Jurkat, Clone E6-1 (cell line): ENCODE measurements at regions not wholly inside any gene's neighbourhood (a gene's known extent, or its start where the extent isn't known, plus 50 kb on each side); places are given as distances from the start of the nearest gene placed in this dataset.

Source experiments
- DNase-seq: peaks from one replicate; pipeline ENCODE4 v3.0.0-alpha.2; 2011; ENCODE audit warnings: low read depth, low spot score
- H3K4me3 ChIP-seq: 2 replicates; pipeline ENCODE4 v1.5.1; 2011; ENCODE audit warnings: mild to moderate bottlenecking, low read length, control low read depth, moderate library complexity

DNA sequence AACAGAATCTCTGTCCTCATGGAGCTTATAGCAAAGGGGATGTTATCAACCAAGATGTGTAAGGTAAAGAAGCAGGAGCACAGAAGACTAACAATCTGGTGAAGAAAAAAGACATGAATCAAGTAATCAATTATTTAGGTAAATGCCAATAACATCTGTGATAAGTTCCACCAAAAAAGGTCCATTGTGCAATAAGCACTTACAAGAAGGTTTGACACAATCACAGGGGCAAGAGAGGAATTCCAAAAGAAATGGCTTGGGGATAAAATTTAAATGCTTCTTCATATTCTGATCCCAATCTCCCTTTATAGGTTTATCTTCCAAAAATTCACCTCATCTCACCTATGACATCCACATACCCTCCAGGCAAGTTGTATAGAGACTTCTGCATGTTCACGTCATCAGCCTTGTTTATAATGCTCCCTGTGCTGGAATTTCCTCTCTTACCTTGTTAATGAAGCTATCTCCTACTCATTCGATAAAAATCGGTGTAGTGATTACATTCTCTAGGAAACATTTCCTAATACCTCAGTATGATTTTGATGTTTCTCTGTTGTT, 53.6 kb upstream of the DPT start:
- H3K4me3 ChIP-seq = no peak overlapping the region
- DNase-seq = no peak

DNA sequence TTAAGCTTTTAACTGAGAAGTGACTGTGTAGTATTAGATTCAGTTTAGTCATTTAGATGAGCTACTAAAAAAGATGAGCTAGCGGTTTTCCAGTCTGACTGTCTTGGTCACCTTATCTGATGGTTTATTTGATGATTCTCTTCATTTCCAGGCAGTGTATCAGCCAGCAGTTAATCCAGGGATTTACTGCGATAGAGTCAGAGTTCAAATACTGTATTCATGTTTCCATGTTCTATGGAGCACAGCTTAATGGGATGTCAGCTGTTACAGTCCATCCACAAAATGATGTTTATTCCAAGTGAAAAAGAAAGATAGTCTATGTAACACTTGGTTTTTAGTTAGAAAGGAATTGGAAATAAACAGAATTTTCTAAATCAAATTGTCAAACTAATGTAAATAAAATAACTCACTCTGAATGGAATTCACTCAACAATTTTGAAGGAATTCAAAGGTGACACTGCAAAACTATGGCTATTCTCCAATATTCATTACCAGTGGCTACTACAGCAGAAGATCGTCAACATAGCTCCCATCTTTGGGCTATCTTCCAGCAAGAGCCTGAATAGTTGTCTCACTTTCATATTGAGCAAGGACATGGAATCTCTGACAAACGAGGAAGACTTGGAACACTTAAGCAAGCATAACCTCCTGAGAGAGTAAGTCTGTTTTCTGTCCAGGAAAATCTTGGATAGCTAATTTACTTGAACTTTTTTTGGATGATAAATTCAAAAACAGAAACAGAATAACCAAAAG, 54.6 kb upstream of the DPT start:
- no peak overlapping the region for H3K4me3 ChIP-seq
- DNase-seq = no peak

DNA sequence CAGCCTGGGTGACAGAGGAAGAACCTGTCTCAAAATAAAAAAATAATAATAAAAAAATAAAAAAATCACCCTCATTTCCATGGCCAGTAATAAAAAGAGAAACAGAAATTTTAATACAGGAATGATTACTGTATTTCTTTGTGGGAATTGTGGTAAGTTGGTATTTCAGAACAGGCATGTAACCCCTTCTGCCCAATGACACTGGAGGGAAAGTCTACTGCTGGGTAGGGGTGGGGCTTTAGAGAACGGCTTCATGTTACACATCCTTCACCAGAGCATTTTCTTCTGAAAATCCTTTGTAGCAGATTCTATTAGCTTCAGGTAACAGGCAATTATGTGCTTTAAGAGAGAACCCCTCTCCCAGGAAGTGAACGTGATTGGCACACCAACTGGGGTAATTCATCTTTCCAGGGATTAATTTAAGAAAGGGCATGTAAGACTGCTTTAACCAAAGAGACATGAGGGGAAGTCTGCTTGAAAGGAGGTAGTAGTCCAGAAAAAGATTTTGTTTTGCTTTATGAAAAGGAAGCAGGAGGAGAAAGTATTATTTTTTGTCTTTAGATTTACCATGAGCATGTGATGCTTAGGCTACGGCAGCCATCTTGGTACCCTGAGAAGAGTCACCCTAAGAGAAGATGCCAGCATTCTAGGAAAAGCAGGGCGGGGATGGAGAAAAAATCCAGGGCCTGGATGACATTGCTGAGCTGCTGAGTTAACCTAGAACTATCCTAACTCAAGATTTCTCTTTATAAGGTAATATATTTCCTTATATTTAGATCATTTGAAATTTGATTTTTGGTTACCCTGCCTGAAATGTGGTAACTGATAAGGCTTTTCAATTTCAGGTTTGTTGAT, 57.7 kb upstream of the DPT start:
- H3K4me3 ChIP-seq = no peak overlapping the region
- DNase-seq = no peak

DNA sequence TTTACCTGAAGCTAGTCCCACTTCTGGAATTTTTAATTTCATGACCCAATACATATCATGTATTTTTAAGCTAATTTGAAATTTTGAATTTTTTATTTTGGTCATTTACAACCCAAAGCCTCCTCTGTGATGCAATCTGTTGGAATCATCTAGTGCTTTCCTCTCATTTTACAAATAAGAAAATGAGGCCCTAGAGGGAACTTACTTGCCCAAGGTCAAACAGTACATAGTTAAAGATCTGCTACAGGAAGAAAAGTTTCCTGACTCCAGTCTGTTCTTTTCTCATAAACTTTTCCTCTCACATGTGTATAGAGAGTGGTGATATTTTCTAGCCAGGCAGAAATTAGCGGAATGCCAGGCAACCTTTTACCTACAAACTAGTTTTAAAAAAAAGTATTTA, 59.3 kb upstream of the DPT start:
- no peak overlapping the region for H3K4me3 ChIP-seq
- DNase-seq = no peak

DNA sequence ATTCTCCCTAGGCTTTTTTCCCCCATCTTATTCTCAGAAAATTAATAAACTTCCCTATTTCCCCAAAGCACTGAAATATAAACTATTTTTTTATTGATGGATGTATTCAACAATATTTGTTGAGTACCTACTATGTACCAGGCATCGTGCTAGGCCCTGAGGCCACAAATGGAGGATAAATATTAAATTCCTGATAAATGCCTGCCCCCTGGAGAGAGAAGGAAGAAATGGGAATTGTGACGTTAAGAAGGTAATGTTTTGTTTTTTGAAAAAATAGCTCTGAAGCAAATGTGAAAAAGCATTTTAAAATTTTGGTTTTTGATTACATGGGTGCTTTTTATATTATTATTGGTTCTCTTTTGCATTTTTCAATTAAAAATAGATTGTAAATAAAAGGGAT, 60.5 kb upstream of the DPT start:
- no peak for DNase-seq

DNA sequence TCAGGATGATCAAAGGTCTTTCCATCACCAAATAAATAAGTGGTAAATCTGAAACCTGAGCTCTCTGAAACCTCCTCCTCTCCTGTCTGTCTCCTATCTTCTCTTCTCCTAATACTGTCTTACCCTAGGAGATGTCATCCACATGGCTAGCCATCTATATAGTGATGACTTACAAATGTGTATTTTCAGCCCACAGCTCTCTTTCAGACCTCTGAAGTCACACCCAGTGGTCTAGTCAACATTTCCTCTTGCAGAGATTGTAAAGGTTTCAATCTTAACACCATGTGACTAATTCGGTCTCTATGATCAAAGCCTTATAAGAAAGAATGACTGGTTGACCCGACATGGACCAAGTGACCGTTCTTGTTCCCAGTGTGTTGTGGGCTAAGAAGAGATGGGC, 63.1 kb upstream of the DPT start:
- no peak for DNase-seq
- no peak overlapping the region for H3K4me3 ChIP-seq

More for the DNA sequence above, 60.5 kb upstream of the DPT start:
- no peak overlapping the region for H3K4me3 ChIP-seq

DNA sequence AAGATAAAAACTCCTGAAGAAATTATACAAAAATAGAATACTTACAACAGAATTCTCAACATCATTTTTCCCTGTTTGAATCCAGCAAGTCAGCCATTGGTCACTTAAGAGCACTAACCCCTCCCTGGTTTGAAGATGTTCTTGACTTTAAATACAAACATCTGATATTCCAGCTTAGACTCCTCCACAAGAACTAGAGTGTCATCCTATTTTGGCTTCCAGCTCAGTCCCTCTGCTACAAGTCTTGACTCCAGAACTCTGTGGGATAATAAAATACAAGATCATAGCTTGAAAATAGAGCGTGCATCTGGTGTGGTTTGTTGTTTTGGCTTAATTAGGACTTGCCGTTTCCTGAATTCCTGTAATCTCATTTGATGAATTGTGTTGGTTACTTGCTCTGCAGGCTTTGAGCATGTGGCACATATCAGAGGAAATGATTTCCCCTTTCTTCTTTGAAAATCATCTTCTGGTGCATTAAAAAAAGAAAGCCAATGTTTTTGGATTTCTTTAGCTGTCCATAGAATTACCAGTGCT, 63.7 kb upstream of the DPT start:
- DNase-seq = no peak
- no peak overlapping the region for H3K4me3 ChIP-seq

DNA sequence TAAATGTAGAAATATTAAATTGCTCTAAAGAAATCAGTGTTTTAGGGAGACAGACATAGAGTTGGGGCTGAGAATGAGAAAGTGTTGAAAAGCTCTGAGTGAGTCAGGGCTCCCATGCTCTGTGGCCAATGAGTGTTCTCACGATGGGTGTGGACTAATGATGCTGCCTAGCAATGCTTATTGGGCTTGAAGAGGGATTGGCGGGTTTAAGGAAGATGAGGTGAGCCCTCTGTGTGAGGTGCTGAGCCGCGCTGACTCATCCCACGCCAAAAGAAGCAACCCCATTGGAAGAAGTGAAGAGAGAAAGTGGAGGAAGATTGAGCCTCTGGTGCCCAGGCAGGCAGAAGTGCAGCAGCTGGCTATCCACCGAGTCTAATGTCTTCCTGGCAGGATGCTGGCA, 65.1 kb upstream of the DPT start:
- H3K4me3 ChIP-seq = no peak overlapping the region
- no peak for DNase-seq

DNA sequence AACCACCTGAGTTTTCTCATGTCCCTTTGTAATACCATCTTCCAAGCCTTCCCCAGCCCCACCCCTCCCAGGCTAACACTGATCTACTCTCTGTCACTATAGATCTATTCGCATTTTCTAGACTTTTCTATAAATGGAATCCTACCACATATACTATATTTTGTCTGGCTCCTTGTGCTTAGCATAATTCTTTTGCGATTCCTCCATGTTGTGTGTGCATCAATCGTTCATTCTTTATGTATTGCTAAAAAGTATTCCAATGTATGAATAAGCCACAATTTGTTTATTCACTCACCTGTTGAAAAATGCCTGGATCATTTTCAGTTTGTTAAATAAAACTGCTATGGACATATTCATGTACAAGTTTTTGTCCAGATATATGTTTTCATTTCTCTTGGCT, 66.7 kb upstream of the DPT start:
- no peak for DNase-seq
- H3K4me3 ChIP-seq = no peak overlapping the region

DNA sequence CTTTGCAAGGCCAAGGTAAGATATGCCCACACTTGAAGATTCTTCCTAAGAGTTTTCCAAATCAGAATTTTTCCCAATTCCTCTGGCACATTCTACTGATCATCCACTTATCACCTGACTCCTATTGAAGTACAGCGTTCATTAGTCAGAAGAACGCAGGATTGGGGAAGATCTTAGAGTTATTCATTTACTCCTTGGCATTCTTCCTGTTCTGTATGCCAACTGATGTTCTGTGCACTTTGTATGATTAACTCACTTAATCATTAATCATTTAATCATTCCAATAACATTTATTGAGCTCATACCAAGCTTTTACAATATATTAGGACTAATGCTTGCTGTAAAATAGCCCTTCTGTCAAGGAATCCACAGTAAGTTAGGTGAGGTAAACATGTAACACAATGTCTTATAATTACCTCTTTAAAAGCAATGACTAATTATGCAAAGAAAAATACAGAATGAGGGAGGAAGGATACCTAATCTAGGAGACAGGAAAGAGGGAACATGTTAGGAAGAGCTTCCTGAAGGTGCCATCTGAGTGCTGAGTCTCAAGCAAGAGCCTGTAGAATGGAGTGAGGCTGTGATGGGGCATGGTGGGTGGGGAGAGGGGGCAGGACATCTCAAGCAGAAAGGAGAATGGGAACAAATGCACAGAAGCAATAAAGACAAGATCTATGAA, 71.1 kb upstream of the DPT start:
- no peak for DNase-seq

DNA sequence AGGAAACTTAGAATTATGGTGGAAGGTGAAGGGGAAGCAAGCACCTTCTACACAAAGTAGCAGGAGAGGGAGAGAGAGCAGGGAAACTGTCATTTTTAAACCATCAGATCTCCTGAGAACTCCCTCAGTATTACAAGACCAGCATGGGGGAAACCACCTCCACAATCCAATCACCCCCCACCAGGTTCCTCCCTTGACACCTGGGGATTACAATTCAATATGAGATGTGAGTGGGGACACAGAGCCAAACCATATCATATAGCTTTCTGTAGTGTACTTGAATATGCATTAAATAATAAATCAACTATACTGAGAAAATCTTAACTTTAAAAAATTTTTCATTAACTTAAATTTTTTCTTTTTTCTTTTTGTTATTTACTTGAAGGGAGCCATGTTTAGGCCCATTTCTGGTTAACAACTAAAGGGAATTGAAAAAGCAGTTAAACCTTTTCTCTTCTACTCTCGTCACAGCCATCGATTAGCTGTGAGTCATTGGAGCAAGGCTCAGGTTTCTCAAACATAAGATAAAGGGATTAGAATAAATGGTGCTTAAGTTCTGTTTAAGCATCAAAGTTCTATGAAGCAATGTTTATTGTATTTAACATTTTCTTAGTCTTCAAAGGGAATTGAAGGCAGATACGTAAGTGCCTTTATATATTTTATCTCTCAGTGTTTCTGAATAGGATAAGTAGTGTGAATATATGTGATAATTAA, 72.2 kb upstream of the DPT start:
- H3K4me3 ChIP-seq = no peak overlapping the region
- DNase-seq = no peak

More for the DNA sequence above, 71.1 kb upstream of the DPT start:
- H3K4me3 ChIP-seq = no peak overlapping the region

DNA sequence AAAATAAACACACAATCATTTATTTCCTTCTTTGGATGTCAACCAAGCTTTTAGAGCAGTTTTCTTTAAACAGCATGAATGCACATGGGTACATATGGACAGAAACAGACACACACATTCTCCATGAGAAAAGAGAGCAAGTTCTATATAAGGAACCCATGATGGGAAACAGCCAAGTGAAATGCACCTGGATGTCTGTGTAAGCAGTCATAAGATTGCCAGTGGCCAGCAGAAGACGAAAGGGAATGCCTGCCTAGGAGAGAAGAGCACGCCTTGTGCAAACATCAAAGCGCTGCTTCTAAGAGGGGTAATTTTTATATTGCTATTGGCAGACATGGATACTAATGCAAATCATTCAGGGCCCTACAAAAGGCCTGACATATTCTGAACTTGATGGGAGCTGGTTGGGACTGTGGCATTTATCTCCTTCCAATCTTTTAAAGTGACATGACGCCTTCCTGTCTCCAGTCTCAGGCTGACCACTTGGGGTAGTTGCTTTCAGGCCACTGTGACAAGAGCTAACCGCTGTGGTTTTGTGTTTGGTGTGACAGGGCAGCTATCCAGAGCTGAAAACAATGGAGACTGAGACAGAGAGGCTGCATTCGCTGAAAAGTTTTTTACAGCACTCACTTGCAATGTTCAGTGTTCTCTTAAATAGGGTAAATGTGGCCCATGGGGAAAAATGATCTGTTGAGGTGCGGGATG, 75.0 kb upstream of the DPT start:
- H3K4me3 ChIP-seq = no peak overlapping the region
- DNase-seq = no peak

DNA sequence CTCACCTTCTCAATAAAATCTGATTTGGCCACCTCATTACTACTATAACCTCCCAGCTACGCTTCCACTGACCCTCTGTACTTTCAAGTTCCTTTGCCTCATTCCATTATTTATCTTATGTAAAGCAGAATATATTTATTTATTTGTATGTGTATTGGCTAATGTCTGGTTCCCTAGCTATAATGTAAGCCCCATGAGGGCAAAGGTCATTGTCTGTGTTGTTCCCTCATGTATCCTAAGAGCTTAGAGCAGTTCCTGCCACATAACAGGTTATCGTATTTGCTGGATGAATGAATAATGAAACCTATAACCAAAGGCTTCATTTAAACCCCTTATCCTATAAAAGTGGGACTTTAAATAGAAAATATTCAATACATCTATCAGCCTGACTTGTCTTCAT, 77.9 kb upstream of the DPT start:
- H3K4me3 ChIP-seq = no peak overlapping the region
- DNase-seq = no peak

DNA sequence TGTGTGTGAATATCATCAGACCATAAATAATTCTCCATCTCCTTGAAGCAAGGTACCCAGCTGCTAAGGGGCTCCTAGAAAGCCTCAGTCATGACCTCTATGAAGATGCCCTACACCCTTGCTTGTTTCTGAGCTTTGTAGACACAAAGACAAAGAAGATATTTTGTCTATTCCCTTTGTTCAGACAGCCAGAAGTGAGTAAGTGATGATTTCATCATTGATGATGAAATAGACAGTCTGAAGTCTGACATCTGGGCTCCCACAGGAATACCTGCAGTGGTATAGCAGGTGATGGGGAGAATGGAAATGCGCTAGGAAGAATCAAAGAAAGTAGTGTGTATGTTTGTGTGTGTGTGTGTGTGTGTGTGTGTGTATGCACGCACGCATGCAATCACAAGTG, 82.2 kb upstream of the DPT start:
- no peak overlapping the region for H3K4me3 ChIP-seq
- no peak for DNase-seq

DNA sequence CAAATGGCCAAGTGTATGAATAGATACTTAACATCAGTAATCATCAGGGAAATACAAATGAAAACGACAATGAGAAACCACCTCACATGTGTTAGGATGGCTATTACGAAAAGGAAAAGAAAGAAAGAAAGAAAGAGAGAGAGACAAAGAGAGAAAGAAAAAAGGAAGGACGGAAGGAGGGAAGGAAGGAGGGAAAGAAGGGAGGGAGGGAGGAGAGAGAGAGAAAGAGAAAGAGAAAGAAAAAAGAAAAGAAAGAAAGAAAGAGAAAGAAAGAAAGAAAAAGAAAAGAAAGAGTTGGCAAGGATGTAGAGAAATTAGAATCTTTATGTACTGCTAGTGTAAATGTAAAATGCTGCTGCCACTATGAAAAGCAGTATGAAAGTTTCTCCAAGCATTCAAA, 90.7 kb upstream of the DPT start:
- no peak for DNase-seq
- H3K4me3 ChIP-seq = no peak overlapping the region

DNA sequence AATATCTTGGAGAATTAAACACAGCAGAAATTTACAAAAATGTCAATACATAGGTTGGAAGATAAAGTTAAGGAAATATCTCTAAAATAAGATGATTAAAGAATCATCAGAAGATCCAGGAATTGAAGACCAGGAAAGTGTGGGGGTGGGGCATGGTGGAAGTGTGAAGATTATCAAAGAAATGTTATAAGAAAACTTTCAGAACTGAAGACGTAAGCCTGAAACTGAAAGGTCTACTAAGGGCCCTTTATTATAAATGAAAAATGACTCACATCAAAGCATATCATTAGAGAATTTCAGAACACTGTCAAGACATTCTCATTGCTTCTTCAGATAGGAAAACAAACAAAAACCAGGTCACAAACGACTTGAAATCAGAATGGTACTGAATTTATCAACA, 92.4 kb upstream of the DPT start:
- no peak for DNase-seq
- H3K4me3 ChIP-seq = no peak overlapping the region

DNA sequence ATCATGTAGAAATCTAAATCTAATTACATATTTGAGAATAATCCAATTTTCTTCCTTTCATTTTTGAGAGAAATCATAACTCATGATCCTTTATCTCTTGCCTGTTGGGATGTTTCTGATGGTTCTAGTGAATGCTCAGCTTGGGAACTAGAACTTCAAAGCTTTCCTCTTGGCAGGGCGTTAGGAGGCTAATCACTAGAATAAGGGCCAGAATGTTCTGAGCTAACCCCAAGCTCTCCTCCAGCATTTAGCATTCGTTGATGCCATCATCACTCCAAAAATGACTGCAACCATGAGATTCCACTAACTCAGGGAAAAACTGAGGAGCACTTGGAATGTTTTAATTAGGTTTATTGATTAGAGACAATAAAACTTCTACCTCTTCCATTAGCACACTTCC, 93.9 kb upstream of the DPT start:
- H3K4me3 ChIP-seq = no peak overlapping the region
- no peak for DNase-seq

DNA sequence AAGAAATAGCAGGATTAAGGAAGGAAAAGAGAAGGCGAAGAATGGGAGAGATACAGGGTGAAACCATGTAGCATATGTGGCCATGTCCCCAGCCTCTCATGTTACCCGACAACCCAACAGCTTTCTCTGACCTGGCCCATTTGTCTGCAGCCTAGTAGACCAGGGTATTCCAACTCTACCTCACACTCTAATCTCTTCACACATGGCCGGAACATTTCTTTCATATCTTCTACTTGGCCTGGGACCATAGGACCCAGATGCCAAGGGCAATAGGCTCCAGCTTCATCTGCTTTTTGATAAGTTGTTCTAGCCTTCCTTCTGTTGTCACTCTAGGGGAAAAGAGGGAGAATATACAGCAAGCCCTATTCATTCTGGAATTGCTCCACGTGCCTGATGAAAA, 95.0 kb upstream of the DPT start:
- DNase-seq = no peak

More for the DNA sequence above, 95.0 kb upstream of the DPT start:
- no peak overlapping the region for H3K4me3 ChIP-seq
